Peyer's patch (tissue), 4 donors: ENCODE measurements at regions not wholly inside any gene's neighbourhood (a gene's known extent, or its start where the extent isn't known, plus 50 kb on each side); places are given as distances from the start of the nearest gene placed in this dataset.

Experiments
- DNase-seq, 3 donors: peaks; one replicate each; pipeline ENCODE4 v3.0.0-alpha.2; 2017 to 2019
- H3K27ac ChIP-seq, 4 donors: fragments of 200-600 bp; sonication (generic); one replicate each; pipeline ENCODE4 v1.5.1; 2016 to 2019
- H3K27me3 ChIP-seq, 2 donors: fragments of 200-600 bp; sonication (generic); one replicate each; pipeline ENCODE4 v1.5.1; 2019
- H3K36me3 ChIP-seq, 3 donors: fragments of 200-600 bp; sonication (generic); one replicate each; pipeline ENCODE4 v1.5.1; 2016 to 2019
- H3K4me1 ChIP-seq, 4 donors: fragments of 200-600 bp; sonication (generic); one replicate each; pipeline ENCODE4 v1.5.1; 2016 to 2019
- H3K4me3 ChIP-seq, 4 donors: fragments of 200-600 bp; sonication (generic); 1 replicate in 3 of 4; 2 replicates in 1 of 4; pipeline ENCODE4 v1.5.1; 2016 to 2019; ENCODE audit warnings: mild to moderate bottlenecking in 1 of 4
- H3K9me3 ChIP-seq, 4 donors: fragments of 200-600 bp; sonication (generic); one replicate each; pipeline ENCODE4 v1.5.1; 2016 to 2019; ENCODE audit warnings: mild to moderate bottlenecking in 1 of 4
- POLR2A ChIP-seq, 2 donors: fragments of 450-650 bp; IDR thresholded peaks; one replicate each; pipeline ENCODE4 v1.5.1; 2017; ENCODE audit warnings: antibody characterized with exemption in 2 of 2, mild to moderate bottlenecking in 2 of 2, moderate library complexity in 2 of 2
- TF ChIP-seq, protein P1 (sequence below), 6 experiments: fragments of 450-650 bp in 4 of 6; fragments of 200-600 bp in 2 of 6; sonication (generic) in 1 of 6; IDR thresholded peaks; one replicate each; pipeline ENCODE4 v1.5.1; 2017 to 2019; ENCODE audit warnings: antibody characterized with exemption in 6 of 6, mild to moderate bottlenecking in 3 of 6, moderate library complexity in 1 of 6

DNA sequence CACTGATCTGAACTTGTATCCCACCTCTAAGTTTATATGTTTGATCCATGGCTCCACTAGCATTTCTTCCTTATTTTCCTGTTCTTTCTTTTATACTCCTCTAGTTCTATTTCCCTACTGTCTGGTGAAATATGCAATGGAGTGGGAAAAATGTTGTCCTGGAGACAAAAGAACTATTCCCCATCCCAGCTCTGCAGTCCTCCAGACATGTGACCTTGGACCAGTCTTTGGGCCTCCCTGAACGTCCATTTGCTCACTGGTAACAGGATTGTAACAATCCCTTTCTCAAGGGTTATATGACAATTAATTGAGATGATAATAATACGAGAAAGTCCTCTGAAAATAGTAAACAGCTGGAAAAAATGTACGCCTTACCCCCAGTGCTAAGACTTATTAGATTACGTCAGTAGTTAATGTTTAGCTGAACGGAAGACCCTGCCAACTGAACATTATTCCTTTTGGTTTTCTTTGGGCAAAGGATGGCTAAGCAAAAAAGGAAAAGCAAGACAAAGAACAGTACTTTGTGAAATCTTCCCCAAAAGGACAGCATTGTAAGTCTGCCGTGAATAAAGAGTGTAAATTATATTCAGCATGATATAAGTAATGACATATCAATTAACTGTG lies 302.3 kb upstream of the PPARGC1A start:
- DNase-seq = no peak
- no peaks in the 10 kb centered on the region for H3K36me3 ChIP-seq
- H3K4me1 ChIP-seq = no peaks in the 10 kb centered on the region
- TF ChIP-seq POLR2A (IDR thresholded peaks at IDR 0.05) = no peak
- TF ChIP-seq, protein P1, sequence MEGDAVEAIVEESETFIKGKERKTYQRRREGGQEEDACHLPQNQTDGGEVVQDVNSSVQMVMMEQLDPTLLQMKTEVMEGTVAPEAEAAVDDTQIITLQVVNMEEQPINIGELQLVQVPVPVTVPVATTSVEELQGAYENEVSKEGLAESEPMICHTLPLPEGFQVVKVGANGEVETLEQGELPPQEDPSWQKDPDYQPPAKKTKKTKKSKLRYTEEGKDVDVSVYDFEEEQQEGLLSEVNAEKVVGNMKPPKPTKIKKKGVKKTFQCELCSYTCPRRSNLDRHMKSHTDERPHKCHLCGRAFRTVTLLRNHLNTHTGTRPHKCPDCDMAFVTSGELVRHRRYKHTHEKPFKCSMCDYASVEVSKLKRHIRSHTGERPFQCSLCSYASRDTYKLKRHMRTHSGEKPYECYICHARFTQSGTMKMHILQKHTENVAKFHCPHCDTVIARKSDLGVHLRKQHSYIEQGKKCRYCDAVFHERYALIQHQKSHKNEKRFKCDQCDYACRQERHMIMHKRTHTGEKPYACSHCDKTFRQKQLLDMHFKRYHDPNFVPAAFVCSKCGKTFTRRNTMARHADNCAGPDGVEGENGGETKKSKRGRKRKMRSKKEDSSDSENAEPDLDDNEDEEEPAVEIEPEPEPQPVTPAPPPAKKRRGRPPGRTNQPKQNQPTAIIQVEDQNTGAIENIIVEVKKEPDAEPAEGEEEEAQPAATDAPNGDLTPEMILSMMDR (IDR thresholded peaks at IDR 0.05) = no peak
- no peak overlapping the region for H3K4me3 ChIP-seq
- H3K9me3 ChIP-seq = no peaks in the 10 kb centered on the region
- H3K27ac ChIP-seq = no peak overlapping the region
- H3K27me3 ChIP-seq = no peaks in the 10 kb centered on the region

DNA sequence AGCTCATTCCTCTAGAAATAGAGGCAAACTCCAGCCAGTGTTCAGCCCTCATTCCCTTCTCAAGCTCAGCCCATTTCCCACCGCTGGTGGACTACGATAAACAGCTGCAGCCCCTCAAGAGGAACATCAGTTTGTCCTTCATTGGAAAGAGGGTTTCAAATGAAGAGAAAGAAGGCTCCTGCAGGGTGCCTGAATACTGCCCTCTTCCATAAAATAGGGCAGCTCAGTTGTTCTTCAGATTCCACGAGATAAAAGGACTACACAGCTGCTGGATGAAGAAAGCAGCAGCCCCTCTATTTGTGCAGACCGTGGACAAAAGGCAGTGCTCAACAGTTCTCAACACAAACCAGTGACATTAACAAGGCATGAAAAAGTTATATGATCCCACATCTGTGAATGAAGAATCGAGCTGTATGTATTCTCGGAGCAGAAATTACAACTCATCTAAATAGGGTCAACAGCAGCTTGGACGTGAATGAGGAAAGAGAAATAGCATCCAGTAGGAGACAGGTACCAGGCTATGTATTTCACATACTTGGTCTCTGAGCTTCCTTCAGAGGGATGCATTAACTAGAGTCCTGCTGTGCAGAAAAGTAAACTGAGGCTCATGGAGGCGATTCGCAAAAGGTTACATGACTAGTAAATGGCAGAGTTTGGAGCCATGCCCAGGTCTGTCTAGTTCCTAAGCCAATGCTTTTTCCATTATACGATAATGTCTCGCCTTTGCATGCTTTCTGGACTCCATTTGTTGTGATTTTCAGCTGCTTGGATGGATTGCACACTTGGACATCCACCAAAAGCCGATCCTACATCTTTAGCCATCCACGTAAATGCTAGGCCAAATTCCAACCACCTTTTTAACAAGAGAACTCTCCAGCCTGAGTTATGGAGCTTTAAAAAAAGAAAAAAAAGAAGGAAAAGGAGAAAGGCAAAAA lies 301.2 kb upstream of the PPARGC1A start:
- DNase-seq = no peak
- TF ChIP-seq POLR2A (IDR thresholded peaks at IDR 0.05) = no peak
- TF ChIP-seq, protein P1 (IDR thresholded peaks at IDR 0.05) = no peak
- H3K36me3 ChIP-seq = no peaks in the 10 kb centered on the region

DNA sequence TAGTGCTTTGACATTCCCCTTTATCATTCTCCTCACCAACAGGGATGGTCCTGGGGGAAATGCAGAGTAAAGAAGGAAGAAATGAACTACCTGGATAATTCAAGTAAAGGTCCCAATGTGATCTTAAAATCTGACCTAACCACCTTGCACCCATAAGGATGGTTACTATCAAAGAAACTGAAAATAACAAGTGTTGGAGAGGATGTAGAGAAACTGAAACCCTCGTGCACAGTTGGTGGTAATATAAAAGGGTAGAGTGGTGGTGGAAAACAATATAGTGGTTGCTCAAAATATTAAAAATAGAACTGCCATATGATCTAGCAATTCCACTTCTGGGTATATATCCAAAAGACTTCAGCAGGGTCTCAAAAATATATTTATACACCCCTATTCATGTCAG lies 298.6 kb upstream of the PPARGC1A start:
- Histone ChIP-seq H3K36me3 (no peaks in the 10 kb centered on the region), H3K27me3 (no peaks in the 10 kb centered on the region), H3K27ac (no peak overlapping the region), H3K4me3 (no peak overlapping the region), H3K9me3 (no peaks in the 10 kb centered on the region), H3K4me1 (no peaks in the 10 kb centered on the region)
- TF ChIP-seq POLR2A (IDR thresholded peaks at IDR 0.05) = no peak
- TF ChIP-seq, protein P1 (IDR thresholded peaks at IDR 0.05) = no peak
- DNase-seq = no peak

More for the DNA sequence above, 301.2 kb upstream of the PPARGC1A start:
- H3K27me3 ChIP-seq = no peaks in the 10 kb centered on the region
- H3K4me1 ChIP-seq = no peaks in the 10 kb centered on the region
- H3K9me3 ChIP-seq = no peaks in the 10 kb centered on the region
- no peak overlapping the region for H3K27ac ChIP-seq
- H3K4me3 ChIP-seq = no peak overlapping the region

DNA sequence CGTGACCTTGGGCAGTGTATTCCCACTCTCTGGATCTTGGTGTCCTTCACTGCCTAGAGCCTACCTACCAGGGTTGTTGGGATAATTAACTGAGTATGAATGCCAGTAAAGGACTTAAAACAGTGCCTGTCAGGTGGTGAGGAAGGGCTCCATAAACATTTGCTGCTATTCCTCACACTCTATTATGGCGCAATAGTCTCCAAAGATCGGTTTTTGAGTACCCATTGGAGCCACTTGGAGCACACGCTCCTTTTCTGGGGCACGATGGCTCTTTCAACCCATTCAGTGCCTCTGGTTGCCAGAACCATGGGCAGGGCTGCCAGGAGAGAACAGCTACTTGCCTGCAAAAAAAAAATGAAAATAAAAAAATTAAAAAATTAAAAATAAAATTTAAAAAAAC lies 296.6 kb upstream of the PPARGC1A start:
- TF ChIP-seq, protein P1 (IDR thresholded peaks at IDR 0.05) = no peak
- TF ChIP-seq POLR2A (IDR thresholded peaks at IDR 0.05) = no peak
- Histone ChIP-seq H3K9me3 (no peaks in the 10 kb centered on the region), H3K27ac (no peak overlapping the region), H3K4me3 (no peak overlapping the region), H3K4me1 (no peaks in the 10 kb centered on the region), H3K27me3 (no peaks in the 10 kb centered on the region), H3K36me3 (no peaks in the 10 kb centered on the region)
- DNase-seq = no peak

DNA sequence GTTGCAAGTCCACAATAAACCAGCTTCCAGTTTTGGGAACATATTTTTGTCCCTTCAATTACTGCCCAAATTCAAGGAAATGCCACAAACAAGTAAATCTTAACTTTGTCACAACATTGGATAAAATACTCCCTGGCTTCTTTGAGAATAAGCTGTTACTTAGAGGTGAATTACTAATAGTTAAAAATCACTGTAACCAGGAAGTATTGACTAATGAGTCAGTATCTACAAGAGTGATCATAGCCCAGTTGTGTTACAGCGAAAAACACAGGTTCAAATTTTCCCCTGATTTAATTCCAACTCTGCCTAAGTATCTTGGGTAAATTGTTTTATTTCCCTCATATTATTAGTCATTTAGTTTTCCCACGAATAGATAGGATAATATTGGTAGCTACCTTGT lies 291.2 kb upstream of the PPARGC1A start:
- no peak for DNase-seq
- no peaks in the 10 kb centered on the region for H3K4me1 ChIP-seq
- H3K4me3 ChIP-seq = no peak overlapping the region
- no peaks in the 10 kb centered on the region for H3K9me3 ChIP-seq
- no peak for TF ChIP-seq POLR2A (IDR thresholded peaks at IDR 0.05)
- TF ChIP-seq, protein P1 (IDR thresholded peaks at IDR 0.05) = no peak
- H3K27ac ChIP-seq = no peak overlapping the region
- no peaks in the 10 kb centered on the region for H3K27me3 ChIP-seq
- no peaks in the 10 kb centered on the region for H3K36me3 ChIP-seq
